Spinal cord (tissue), 9 donors: ENCODE measurements at regions not wholly inside any gene's neighbourhood (a gene's known extent, or its start where the extent isn't known, plus 50 kb on each side); places are given as distances from the start of the nearest gene placed in this dataset.

Experiments used
- DNase-seq, 6 donors: peaks; one replicate each; pipeline versions ENCODE4 v3.0.0 to v3.0.0-alpha.2; 2013 to 2015; ENCODE audit warnings: low spot score in 6 of 6, low read depth in 4 of 6
- H3K27ac ChIP-seq: one replicate; pipeline ENCODE4 v1.5.1; 2013; ENCODE audit warnings: low read depth, low read length, control low read depth
- H3K27me3 ChIP-seq: one replicate; pipeline ENCODE4 v1.6.1; 2013; ENCODE audit warnings: low read length; ENCODE audit not compliant: control insufficient read depth, insufficient read depth
- H3K36me3 ChIP-seq: one replicate; pipeline ENCODE4 v1.6.1; 2013; ENCODE audit warnings: low read length; ENCODE audit not compliant: control insufficient read depth, insufficient read depth
- H3K4me1 ChIP-seq: one replicate; pipeline ENCODE4 v1.6.1; 2013; ENCODE audit warnings: low read length; ENCODE audit not compliant: control insufficient read depth, insufficient read depth
- H3K4me3 ChIP-seq: one replicate; pipeline ENCODE4 v1.5.1; 2013; ENCODE audit warnings: low read depth, low read length, control low read depth
- H3K9me3 ChIP-seq: one replicate; pipeline ENCODE4 v1.6.1; 2013; ENCODE audit warnings: low read length; ENCODE audit not compliant: control insufficient read depth, insufficient read depth
- WGBS: methylation state at CpG from one replicate; pipeline ENCODE4 v1.1.5; 2013; ENCODE audit warnings: missing lambda C conversion rate; ENCODE audit not compliant: insufficient coverage; 5-methylcytosine and 5-hydroxymethylcytosine counted together
- donor health status: healthy.

GRCh38 chr4:10758906-10759305 lies 74.3 kb upstream of the CLNK start:
- Histone ChIP-seq H3K36me3 (no peaks in the 10 kb centered on the region), H3K4me1 (no peaks in the 10 kb centered on the region), H3K9me3 (no peaks in the 10 kb centered on the region), H3K27me3 (no peaks in the 10 kb centered on the region), H3K4me3 (no peak overlapping the region), H3K27ac (no peak overlapping the region)
- no peak for DNase-seq

GRCh38 chr4:10753856-10754402 lies 69.4 kb upstream of the CLNK start:
- no peak overlapping the region for H3K4me3 ChIP-seq
- H3K27ac ChIP-seq, result no peak overlapping the region
- 85% methylated on average over 2 of the region's 2 CpGs for WGBS
- no peak for DNase-seq
- peaks cover 3% of the 10 kb centered on the region for H3K4me1 ChIP-seq
- no peaks in the 10 kb centered on the region for H3K27me3 ChIP-seq
- no peaks in the 10 kb centered on the region for H3K36me3 ChIP-seq
- no peaks in the 10 kb centered on the region for H3K9me3 ChIP-seq

DNA sequence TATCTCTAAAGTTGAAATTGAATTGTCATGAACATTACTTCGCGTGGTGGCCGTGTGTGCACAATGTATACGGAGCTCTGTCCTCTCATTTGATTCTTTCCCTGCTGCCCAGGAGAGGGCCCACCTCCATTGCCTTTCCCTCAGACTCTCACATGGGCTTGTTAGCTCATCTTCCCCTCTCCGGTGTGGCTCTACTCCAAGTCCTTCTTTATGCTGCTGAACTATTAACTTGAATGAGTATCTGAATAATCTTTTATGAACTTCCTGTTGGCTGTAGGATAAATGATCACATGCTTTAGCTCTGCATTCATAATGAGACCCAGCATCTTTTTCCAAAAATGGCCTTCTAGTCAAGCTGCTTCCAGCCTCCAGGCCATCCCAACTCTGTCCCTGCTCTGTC lies 68.8 kb upstream of the CLNK start:
- Histone ChIP-seq H3K27ac (no peak overlapping the region), H3K27me3 (no peaks in the 10 kb centered on the region), H3K4me3 (no peak overlapping the region), H3K4me1 (peaks cover 3% of the 10 kb centered on the region), H3K9me3 (no peaks in the 10 kb centered on the region), H3K36me3 (no peaks in the 10 kb centered on the region)
- 90% methylated on average over 4 of the region's 5 CpGs for WGBS
- DNase-seq, result peak in 1 of 6 donors; percentile 24

DNA sequence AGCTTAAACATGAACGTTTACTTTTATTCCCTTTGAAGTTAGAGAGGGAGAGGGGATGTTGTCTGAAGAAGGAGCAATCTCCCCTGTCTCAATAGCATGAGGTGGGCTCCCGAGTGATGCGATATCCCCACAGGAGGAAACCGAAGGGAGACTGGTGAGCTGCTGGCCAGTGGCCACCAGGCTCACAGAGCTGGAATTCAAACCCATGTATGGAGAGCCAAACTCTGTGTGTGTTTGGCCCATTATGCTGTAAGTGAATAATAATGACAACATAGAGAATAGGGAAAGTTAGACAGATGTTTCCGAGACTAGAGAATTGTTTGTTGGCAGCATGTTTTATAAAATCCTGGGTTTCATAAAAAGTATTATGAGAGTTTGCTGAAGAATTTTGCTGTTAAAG lies 66.1 kb upstream of the CLNK start:
- no peaks in the 10 kb centered on the region for H3K27me3 ChIP-seq
- H3K9me3 ChIP-seq, result no peaks in the 10 kb centered on the region
- H3K27ac ChIP-seq, result no peak overlapping the region
- H3K4me1 ChIP-seq, result peaks cover 3% of the 10 kb centered on the region
- 26% methylated on average over 4 of the region's 5 CpGs for WGBS
- no peaks in the 10 kb centered on the region for H3K36me3 ChIP-seq
- DNase-seq, result peak in 1 of 6 donors; percentile 41
- no peak overlapping the region for H3K4me3 ChIP-seq

DNA sequence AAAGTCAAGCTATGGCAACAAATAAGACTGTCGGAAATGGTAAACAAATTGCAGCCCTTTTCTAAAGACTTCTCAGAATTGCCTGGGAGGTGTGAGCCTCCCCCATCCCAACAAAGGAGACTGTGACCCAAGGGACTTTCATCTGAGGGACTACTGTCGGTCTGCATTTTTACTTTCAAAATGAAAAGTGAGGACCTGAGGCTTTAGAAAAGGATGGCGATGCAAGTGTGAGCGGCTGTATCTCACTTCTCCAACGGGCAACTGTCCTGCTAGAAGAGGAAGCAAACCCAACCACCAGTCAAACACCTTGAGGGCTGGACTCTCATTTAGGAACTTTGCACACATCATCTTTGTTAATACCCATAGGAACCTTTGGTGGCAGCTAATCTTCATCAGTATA lies 62.6 kb upstream of the CLNK start:
- WGBS, result no CpG with 5 or more reads among the region's 5 CpGs
- Histone ChIP-seq H3K4me3 (no peak overlapping the region), H3K36me3 (no peaks in the 10 kb centered on the region), H3K27me3 (no peaks in the 10 kb centered on the region), H3K27ac (peak overlapping the region; percentile 1), H3K9me3 (no peaks in the 10 kb centered on the region), H3K4me1 (peaks cover 3% of the 10 kb centered on the region)
- no peak for DNase-seq

DNA sequence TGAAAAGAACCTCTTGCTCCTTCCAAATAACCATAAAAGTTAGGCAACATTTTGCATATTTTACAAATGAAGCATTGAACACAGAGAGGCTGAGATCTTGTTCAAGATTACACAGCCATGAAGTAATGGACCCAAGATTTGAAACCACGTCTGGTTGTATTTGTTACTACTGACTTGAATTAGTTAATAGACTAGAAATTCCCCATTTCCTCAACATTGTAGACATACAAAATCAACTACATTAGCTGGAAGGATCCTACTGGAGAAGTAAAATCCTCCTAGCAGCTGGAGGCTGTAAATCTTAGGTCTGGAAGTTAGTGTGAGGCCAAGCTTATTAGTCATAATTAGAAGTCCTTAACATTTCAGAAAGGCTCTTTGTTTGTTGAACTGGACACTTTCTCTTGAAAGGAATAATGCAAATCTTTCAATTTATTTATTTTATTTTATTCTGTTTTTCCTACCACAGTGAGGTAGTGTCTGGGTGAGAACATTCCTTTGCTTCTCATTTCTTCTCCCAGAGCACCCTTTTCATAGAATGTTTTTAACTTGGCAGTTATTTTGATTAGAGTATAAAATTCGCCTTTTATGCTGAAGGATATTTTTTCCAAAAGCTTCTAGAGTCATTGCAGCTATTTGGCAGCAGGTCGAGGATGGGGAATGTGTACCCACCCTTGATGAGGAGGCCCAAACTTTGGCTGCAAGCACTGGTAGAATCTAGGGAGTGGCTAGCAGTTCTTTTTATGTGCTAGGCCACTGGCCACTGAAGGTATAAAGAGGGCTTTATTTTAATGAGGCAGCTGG lies 62.0 kb upstream of the CLNK start:
- Histone ChIP-seq H3K9me3 (no peaks in the 10 kb centered on the region), H3K36me3 (no peaks in the 10 kb centered on the region), H3K27me3 (no peaks in the 10 kb centered on the region), H3K27ac (peak overlapping the region; percentile 1), H3K4me3 (no peak overlapping the region), H3K4me1 (peaks cover 3% of the 10 kb centered on the region)
- WGBS, result 21% methylated on average over 2 of the region's 3 CpGs
- peak in 5 of 6 donors; percentile 35 to 81 (median 51) for DNase-seq

- 100% methylated on average over 1 of the region's 3 CpGs for WGBS
Observed at GRCh38 chr4:10743357-10743756, 58.8 kb upstream of the CLNK start.

DNA sequence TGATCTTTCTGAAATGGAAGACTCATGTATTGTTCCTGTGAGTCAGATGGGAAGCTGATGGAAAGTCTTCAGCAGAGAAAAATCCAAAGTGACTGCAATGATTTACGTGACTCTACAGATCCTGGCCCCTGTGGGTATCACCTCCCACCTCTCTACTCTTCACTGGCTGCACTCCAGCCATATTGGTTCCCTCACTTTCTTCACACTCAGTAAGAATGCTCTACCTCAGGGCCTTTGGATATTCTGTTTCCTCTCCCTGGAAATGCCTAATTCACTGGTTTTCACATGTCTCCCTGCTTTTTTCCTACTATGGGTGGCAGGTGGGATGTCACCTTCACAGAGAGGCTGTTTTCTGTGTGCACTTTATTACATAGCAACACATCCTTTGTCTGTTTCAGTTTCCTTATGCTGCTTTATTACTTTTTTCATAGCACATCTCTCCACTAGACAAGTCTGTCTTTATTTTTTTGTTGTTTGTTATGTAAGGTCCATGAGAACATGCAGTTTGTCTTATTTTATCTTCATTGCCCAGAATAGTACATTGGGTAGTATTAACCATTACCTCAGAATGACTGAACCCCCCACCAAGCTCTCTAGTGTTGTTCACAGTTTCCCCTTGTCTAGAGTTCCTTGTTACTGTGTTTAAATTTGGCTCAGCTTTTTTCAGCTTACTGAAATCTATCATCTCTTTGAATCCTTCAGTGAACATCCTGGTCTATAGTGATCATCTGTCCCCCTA lies 57.6 kb upstream of the CLNK start:
- no peak overlapping the region for H3K4me3 ChIP-seq
- H3K4me1 ChIP-seq, result no peaks in the 10 kb centered on the region
- no peaks in the 10 kb centered on the region for H3K9me3 ChIP-seq
- no peak for DNase-seq
- H3K36me3 ChIP-seq, result no peaks in the 10 kb centered on the region
- 100% methylated on average over 1 of the region's 1 CpG for WGBS
- no peak overlapping the region for H3K27ac ChIP-seq
- H3K27me3 ChIP-seq, result no peaks in the 10 kb centered on the region

More at GRCh38 chr4:10743357-10743756, 58.8 kb upstream of the CLNK start:
- Histone ChIP-seq H3K4me3 (no peak overlapping the region), H3K9me3 (no peaks in the 10 kb centered on the region), H3K4me1 (no peaks in the 10 kb centered on the region), H3K27ac (no peak overlapping the region), H3K27me3 (no peaks in the 10 kb centered on the region), H3K36me3 (no peaks in the 10 kb centered on the region)
- peak in 1 of 6 donors; percentile 24 for DNase-seq

GRCh38 chr4:10740891-10741620 lies 56.5 kb upstream of the CLNK start:
- no peaks in the 10 kb centered on the region for H3K27me3 ChIP-seq
- no peaks in the 10 kb centered on the region for H3K9me3 ChIP-seq
- no peak overlapping the region for H3K4me3 ChIP-seq
- WGBS, result no CpG with 5 or more reads among the region's 4 CpGs
- H3K36me3 ChIP-seq, result no peaks in the 10 kb centered on the region
- no peaks in the 10 kb centered on the region for H3K4me1 ChIP-seq
- no peak overlapping the region for H3K27ac ChIP-seq
- DNase-seq, result no peak
